Keratinocyte (primary cell): ENCODE measurements at regions not wholly inside any gene's neighbourhood (a gene's known extent, or its start where the extent isn't known, plus 50 kb on each side); places are given as distances from the start of the nearest gene placed in this dataset.

Experiments used
- EZH2 ChIP-seq: IDR thresholded peaks from one replicate; pipeline ENCODE4 v1.6.1; 2012; ENCODE audit warnings: inconsistent platforms, mild to moderate bottlenecking, low read length, moderate library complexity
- TF ChIP-seq, protein P1 (sequence below), 3 experiments: IDR thresholded peaks in 1 of 3; conservative IDR thresholded peaks in 1 of 3; optimal IDR thresholded peaks in 1 of 3; 2 replicates in 2 of 3; 3 replicates in 1 of 3; pipeline versions ENCODE3 to v1.5.1; 2011; ENCODE audit warnings: low read length in 3 of 3, mild to moderate bottlenecking in 3 of 3, moderate library complexity in 2 of 3, control low read depth in 1 of 3, inconsistent platforms in 1 of 3; ENCODE audit not compliant: insufficient read depth in 2 of 3; ENCODE audit errors: extremely low read depth in 1 of 3

DNA sequence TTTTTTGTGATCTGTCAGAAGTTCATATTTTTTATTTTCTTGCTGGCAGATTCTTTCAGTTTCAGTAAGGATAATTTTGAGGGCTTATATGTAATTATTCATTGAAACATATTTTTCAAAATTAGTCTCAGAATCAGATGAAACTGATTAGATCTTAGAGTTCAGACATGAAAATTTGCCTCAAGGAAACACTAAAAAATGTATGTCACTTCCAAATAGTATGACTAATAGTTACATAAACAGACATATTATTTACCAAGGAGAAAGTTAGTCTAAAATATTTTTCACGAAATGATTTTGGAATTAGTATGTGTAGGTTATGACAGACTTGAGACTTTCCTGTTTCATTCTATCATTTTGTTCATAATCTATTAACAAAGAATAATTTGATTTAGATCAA lies 628.6 kb downstream of the CCDC85A start:
- TF ChIP-seq, protein P1, sequence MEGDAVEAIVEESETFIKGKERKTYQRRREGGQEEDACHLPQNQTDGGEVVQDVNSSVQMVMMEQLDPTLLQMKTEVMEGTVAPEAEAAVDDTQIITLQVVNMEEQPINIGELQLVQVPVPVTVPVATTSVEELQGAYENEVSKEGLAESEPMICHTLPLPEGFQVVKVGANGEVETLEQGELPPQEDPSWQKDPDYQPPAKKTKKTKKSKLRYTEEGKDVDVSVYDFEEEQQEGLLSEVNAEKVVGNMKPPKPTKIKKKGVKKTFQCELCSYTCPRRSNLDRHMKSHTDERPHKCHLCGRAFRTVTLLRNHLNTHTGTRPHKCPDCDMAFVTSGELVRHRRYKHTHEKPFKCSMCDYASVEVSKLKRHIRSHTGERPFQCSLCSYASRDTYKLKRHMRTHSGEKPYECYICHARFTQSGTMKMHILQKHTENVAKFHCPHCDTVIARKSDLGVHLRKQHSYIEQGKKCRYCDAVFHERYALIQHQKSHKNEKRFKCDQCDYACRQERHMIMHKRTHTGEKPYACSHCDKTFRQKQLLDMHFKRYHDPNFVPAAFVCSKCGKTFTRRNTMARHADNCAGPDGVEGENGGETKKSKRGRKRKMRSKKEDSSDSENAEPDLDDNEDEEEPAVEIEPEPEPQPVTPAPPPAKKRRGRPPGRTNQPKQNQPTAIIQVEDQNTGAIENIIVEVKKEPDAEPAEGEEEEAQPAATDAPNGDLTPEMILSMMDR (optimal IDR thresholded peaks at IDR 0.05 in 1 of 3, IDR thresholded peaks at IDR 0.05 in 1 of 3, conservative IDR thresholded peaks at IDR 0.05 in 1 of 3; ENCODE audit: extremely low read depth in 1 of 3, insufficient read depth in 2 of 3, low read length in 3 of 3) = no peak
- TF ChIP-seq EZH2 = no peak
